ENCODE measurements at regions not wholly inside any gene's neighbourhood (a gene's known extent, or its start where the extent isn't known, plus 50 kb on each side); places are given as distances from the start of the nearest gene placed in this dataset.

DNA sequence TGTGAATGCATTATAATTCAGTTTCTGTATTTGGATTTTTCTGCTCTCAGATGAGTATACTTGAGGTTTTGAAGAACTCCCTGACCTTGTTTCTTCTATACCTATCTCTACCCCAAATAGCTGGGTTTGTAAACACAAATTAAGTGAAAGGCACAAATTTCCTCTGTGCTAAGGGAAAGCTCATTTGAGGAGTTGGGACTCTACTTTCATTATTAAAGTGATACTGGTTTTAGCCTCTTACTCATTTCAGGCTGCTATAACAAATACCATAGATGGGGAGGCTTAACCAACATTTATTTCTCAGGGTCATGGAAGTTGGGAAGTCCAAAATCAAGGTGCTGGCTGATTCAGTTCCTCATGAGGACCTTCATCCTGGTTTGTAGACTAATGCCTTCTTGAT, 97.2 kb upstream of the ANKH start:
- TF ChIP-seq, protein P1, sequence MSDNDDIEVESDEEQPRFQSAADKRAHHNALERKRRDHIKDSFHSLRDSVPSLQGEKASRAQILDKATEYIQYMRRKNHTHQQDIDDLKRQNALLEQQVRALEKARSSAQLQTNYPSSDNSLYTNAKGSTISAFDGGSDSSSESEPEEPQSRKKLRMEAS (IDR thresholded peaks at IDR 0.05): no peak
- TF ChIP-seq, protein P2, sequence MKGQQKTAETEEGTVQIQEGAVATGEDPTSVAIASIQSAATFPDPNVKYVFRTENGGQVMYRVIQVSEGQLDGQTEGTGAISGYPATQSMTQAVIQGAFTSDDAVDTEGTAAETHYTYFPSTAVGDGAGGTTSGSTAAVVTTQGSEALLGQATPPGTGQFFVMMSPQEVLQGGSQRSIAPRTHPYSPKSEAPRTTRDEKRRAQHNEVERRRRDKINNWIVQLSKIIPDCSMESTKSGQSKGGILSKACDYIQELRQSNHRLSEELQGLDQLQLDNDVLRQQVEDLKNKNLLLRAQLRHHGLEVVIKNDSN (IDR thresholded peaks at IDR 0.05): no peak
- no peak for TF ChIP-seq RAD21 (IDR thresholded peaks at IDR 0.05; ENCODE audit: low read depth)
- no peak for TF ChIP-seq CREB1 (IDR thresholded peaks at IDR 0.05; ENCODE audit: low read depth)

Data from Ishikawa (cell line).